ENCODE measurements at regions not wholly inside any gene's neighbourhood (a gene's known extent, or its start where the extent isn't known, plus 50 kb on each side); places are given as distances from the start of the nearest gene placed in this dataset.

- peak in 1 of 2 experiments; percentile 27; a peak in 1 of 4 replicates for TF ChIP-seq SRF (CRISPR knock-in tag; IDR thresholded peaks at IDR 0.05)
- no peak for TF ChIP-seq UBTF (IDR thresholded peaks at IDR 0.05; ENCODE audit: borderline replicate concordance in 1 of 2, low read depth in 2 of 2, low read length in 2 of 2)
- TF ChIP-seq ZNF696 (CRISPR knock-in tag; conservative IDR thresholded peaks at IDR 0.05), result no peak
- no peak for TF ChIP-seq PPARD (CRISPR knock-in tag; IDR thresholded peaks at IDR 0.05)
- TF ChIP-seq NR1H2 (CRISPR knock-in tag; IDR thresholded peaks at IDR 0.05), result no peak
- TF ChIP-seq ZFP36 (IDR thresholded peaks at IDR 0.05; ENCODE audit: low read depth, low read length, partially characterized antibody), result no peak
- TF ChIP-seq ZHX1 (conservative IDR thresholded peaks at IDR 0.05; ENCODE audit: low read length), result no peak
- no peak for TF ChIP-seq ELK3 (CRISPR knock-in tag; IDR thresholded peaks at IDR 0.05)
- TF ChIP-seq ASH1L (IDR thresholded peaks at IDR 0.05; ENCODE audit: borderline replicate concordance, low read depth, partially characterized antibody), result no peak
- peak; percentile 95 for TF ChIP-seq ETV1 (tag; conservative IDR thresholded peaks at IDR 0.05; ENCODE audit: low read depth)
- TF ChIP-seq FOXJ3 (CRISPR knock-in tag; IDR thresholded peaks at IDR 0.05), result no peak
- TF ChIP-seq CTCFL (IDR thresholded peaks at IDR 0.05; ENCODE audit: borderline replicate concordance, insufficient read depth, low read depth, low read length, poor library complexity, severe bottlenecking), result no peak
- TF ChIP-seq MEF2A (IDR thresholded peaks at IDR 0.05; ENCODE audit: control insufficient read depth, low read depth, low read length), result 0 out of 2 replicates have a peak, but pooled peaks have one; percentile 3
- peak; percentile 73 for TF ChIP-seq EHMT2 (IDR thresholded peaks at IDR 0.05)
- no peak for TF ChIP-seq HNRNPUL1 (IDR thresholded peaks at IDR 0.05; ENCODE audit: low read length)
- no peak for TF ChIP-seq ZKSCAN1 (IDR thresholded peaks at IDR 0.05; ENCODE audit: low read depth, low read length)
- no peak for TF ChIP-seq TAF7 (tag; IDR thresholded peaks at IDR 0.05)
- no peak for TF ChIP-seq ILF3 (IDR thresholded peaks at IDR 0.05; ENCODE audit: borderline replicate concordance)
- TF ChIP-seq RBM14 (IDR thresholded peaks at IDR 0.05; ENCODE audit: borderline replicate concordance, insufficient read depth, low read depth, low read length), result no peak
Observed at GRCh38 chr10:118482393-118483331, 112.8 kb downstream of the PRLHR start (continued).

Data from K562 (cell line).